ENCODE measurements at regions not wholly inside any gene's neighbourhood (a gene's known extent, or its start where the extent isn't known, plus 50 kb on each side); places are given as distances from the start of the nearest gene placed in this dataset.

GRCh38 chr5:124929000-124929399 lies 182.6 kb upstream of the ZNF608 start:
- WGBS, 4 donors, result 92 to 100% (median 94%) methylated on average over 5 of the region's 5 CpGs
- TF ChIP-seq POLR2A (IDR thresholded peaks at IDR 0.05), result no peak
- TF ChIP-seq, protein P1, sequence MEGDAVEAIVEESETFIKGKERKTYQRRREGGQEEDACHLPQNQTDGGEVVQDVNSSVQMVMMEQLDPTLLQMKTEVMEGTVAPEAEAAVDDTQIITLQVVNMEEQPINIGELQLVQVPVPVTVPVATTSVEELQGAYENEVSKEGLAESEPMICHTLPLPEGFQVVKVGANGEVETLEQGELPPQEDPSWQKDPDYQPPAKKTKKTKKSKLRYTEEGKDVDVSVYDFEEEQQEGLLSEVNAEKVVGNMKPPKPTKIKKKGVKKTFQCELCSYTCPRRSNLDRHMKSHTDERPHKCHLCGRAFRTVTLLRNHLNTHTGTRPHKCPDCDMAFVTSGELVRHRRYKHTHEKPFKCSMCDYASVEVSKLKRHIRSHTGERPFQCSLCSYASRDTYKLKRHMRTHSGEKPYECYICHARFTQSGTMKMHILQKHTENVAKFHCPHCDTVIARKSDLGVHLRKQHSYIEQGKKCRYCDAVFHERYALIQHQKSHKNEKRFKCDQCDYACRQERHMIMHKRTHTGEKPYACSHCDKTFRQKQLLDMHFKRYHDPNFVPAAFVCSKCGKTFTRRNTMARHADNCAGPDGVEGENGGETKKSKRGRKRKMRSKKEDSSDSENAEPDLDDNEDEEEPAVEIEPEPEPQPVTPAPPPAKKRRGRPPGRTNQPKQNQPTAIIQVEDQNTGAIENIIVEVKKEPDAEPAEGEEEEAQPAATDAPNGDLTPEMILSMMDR (IDR thresholded peaks at IDR 0.05), result no peak
- Histone ChIP-seq H3K27me3 (no peaks in the 10 kb centered on the region), H3K4me1 (replicated peaks in 1 of 2) (no peaks in the 10 kb centered on the region), H3K9me3 (replicated peaks in 1 of 3) (no peaks in the 10 kb centered on the region), H3K27ac (no peak overlapping the region), H3K4me3 (no peak overlapping the region), H3K36me3 (replicated peaks in 1 of 2) (no peaks in the 10 kb centered on the region)
- DNase-seq, result no peak
- intact Hi-C loops (cut with DNase I), result no loop called here

GRCh38 chr5:124932791-124933600 lies 186.6 kb upstream of the ZNF608 start:
- intact Hi-C loops (cut with DNase I), result no loop called here
- no peak for TF ChIP-seq POLR2A (IDR thresholded peaks at IDR 0.05)
- TF ChIP-seq, protein P1 (IDR thresholded peaks at IDR 0.05), result no peak
- DNase-seq, result peak in 2 of 7 donors; percentile 42 to 62
- 38 to 50% (median 49%) methylated on average over 4 of the region's 4 CpGs for whole genome bisulfite sequencing, 4 donors
- Histone ChIP-seq H3K4me1 (replicated peaks in 1 of 2) (no peaks in the 10 kb centered on the region), H3K36me3 (replicated peaks in 1 of 2) (no peaks in the 10 kb centered on the region), H3K9me3 (replicated peaks in 1 of 3) (no peaks in the 10 kb centered on the region), H3K27ac (no peak overlapping the region), H3K27me3 (no peaks in the 10 kb centered on the region), H3K4me3 (no peak overlapping the region)

- DNase-seq, result no peak
- no peaks in the 10 kb centered on the region for H3K4me1 ChIP-seq (replicated peaks in 1 of 2)
- WGBS, 4 donors, result 82 to 87% (median 84%) methylated on average over 4 of the region's 4 CpGs
- no peaks in the 10 kb centered on the region for H3K36me3 ChIP-seq (replicated peaks in 1 of 2)
- H3K27ac ChIP-seq, result no peak overlapping the region
- intact Hi-C loops (cut with DNase I), result no loop called here
- TF ChIP-seq POLR2A (IDR thresholded peaks at IDR 0.05), result no peak
- TF ChIP-seq, protein P1 (IDR thresholded peaks at IDR 0.05), result no peak
- H3K4me3 ChIP-seq, result no peak overlapping the region
- H3K9me3 ChIP-seq (replicated peaks in 1 of 3), result no peaks in the 10 kb centered on the region
- H3K27me3 ChIP-seq, result no peaks in the 10 kb centered on the region
Observed at GRCh38 chr5:124935065-124935464, 188.6 kb upstream of the ZNF608 start.

DNA sequence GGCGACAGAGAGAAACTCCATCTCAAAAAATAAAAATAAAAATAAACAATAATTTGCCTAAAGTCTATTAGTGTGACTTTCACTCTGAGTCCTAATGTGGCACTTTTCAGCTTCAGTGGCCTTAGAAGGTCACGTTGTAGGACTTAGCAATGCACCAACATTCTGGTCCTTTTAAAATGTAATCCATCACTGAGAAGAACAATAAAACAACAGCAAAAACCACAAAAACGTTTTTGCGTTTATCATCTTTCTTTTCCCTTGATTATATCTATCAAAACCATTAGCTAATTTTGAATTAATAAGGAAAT lies 190.1 kb upstream of the ZNF608 start:
- TF ChIP-seq, protein P1 (IDR thresholded peaks at IDR 0.05), result no peak
- no peak for TF ChIP-seq POLR2A (IDR thresholded peaks at IDR 0.05)
- WGBS, 4 donors, result 75 to 87% (median 80%) methylated on average over 4 of the region's 4 CpGs
- no peak for DNase-seq
- H3K27ac ChIP-seq, result no peak overlapping the region
- H3K9me3 ChIP-seq (replicated peaks in 1 of 3), result no peaks in the 10 kb centered on the region
- H3K4me3 ChIP-seq, result no peak overlapping the region
- H3K27me3 ChIP-seq, result no peaks in the 10 kb centered on the region
- no peaks in the 10 kb centered on the region for H3K4me1 ChIP-seq (replicated peaks in 1 of 2)
- intact Hi-C loops (cut with DNase I), result no loop called here
- H3K36me3 ChIP-seq (replicated peaks in 1 of 2), result no peaks in the 10 kb centered on the region
